ENCODE measurements at regions not wholly inside any gene's neighbourhood (a gene's known extent, or its start where the extent isn't known, plus 50 kb on each side); places are given as distances from the start of the nearest gene placed in this dataset.
"Not testable (repeated sequence)": the region's sequence is repeated elsewhere in the genome, so short reads cannot be mapped to it uniquely, and the experiment has no call there.

- not testable (repeated sequence) for TF ChIP-seq ZFP3 (CRISPR knock-in tag; IDR thresholded peaks at IDR 0.05); ZNF565 (CRISPR knock-in tag; conservative IDR thresholded peaks at IDR 0.05; ENCODE audit: low read depth); ZNF70 (CRISPR knock-in tag; IDR thresholded peaks at IDR 0.05); SNAI2 (CRISPR knock-in tag; IDR thresholded peaks at IDR 0.05); ARNTL (CRISPR knock-in tag; IDR thresholded peaks at IDR 0.05; ENCODE audit: borderline replicate concordance, low read depth); RARB (CRISPR knock-in tag; IDR thresholded peaks at IDR 0.05); CSDC2 (CRISPR knock-in tag; IDR thresholded peaks at IDR 0.05); ZNF8 (CRISPR knock-in tag; IDR thresholded peaks at IDR 0.05); TOX (CRISPR knock-in tag; IDR thresholded peaks at IDR 0.05; ENCODE audit: borderline replicate concordance)
- TF ChIP-seq, protein P1, sequence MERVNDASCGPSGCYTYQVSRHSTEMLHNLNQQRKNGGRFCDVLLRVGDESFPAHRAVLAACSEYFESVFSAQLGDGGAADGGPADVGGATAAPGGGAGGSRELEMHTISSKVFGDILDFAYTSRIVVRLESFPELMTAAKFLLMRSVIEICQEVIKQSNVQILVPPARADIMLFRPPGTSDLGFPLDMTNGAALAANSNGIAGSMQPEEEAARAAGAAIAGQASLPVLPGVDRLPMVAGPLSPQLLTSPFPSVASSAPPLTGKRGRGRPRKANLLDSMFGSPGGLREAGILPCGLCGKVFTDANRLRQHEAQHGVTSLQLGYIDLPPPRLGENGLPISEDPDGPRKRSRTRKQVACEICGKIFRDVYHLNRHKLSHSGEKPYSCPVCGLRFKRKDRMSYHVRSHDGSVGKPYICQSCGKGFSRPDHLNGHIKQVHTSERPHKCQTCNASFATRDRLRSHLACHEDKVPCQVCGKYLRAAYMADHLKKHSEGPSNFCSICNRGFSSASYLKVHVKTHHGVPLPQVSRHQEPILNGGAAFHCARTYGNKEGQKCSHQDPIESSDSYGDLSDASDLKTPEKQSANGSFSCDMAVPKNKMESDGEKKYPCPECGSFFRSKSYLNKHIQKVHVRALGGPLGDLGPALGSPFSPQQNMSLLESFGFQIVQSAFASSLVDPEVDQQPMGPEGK (CRISPR knock-in tag; IDR thresholded peaks at IDR 0.05; ENCODE audit: borderline replicate concordance), result not testable (repeated sequence)
- TF ChIP-seq, protein P2, sequence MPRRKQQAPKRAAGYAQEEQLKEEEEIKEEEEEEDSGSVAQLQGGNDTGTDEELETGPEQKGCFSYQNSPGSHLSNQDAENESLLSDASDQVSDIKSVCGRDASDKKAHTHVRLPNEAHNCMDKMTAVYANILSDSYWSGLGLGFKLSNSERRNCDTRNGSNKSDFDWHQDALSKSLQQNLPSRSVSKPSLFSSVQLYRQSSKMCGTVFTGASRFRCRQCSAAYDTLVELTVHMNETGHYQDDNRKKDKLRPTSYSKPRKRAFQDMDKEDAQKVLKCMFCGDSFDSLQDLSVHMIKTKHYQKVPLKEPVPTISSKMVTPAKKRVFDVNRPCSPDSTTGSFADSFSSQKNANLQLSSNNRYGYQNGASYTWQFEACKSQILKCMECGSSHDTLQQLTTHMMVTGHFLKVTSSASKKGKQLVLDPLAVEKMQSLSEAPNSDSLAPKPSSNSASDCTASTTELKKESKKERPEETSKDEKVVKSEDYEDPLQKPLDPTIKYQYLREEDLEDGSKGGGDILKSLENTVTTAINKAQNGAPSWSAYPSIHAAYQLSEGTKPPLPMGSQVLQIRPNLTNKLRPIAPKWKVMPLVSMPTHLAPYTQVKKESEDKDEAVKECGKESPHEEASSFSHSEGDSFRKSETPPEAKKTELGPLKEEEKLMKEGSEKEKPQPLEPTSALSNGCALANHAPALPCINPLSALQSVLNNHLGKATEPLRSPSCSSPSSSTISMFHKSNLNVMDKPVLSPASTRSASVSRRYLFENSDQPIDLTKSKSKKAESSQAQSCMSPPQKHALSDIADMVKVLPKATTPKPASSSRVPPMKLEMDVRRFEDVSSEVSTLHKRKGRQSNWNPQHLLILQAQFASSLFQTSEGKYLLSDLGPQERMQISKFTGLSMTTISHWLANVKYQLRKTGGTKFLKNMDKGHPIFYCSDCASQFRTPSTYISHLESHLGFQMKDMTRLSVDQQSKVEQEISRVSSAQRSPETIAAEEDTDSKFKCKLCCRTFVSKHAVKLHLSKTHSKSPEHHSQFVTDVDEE (CRISPR knock-in tag; IDR thresholded peaks at IDR 0.05), result not testable (repeated sequence)
Measured at GRCh38 chr12:54123981-54124380, 64.8 kb downstream of the SMUG1 start.

Data from SK-N-SH treated with all-trans-retinoic acid at 6 μM for 48 hours (cell line).